HCT116 (cell line): ENCODE measurements at regions not wholly inside any gene's neighbourhood (a gene's known extent, or its start where the extent isn't known, plus 50 kb on each side); places are given as distances from the start of the nearest gene placed in this dataset.

Experiments used
- ATF3 ChIP-seq: IDR thresholded peaks from 2 replicates; pipeline ENCODE4 v1.6.1; 2012
- CTCF ChIP-seq, 3 experiments: fragments of 200-600 bp in 1 of 3; sonication (generic) in 1 of 3; IDR thresholded peaks in 2 of 3; conservative IDR thresholded peaks in 1 of 3; 2 replicates each; pipeline ENCODE4 v1.5.1; 2012 to 2017; ENCODE audit warnings: low read depth in 2 of 3, low read length in 2 of 3, antibody characterized with exemption in 1 of 3, borderline replicate concordance in 1 of 3, control low read depth in 1 of 3, mild to moderate bottlenecking in 1 of 3, mixed read lengths in 1 of 3, mixed run types in 1 of 3, moderate library complexity in 1 of 3; ENCODE audit not compliant: insufficient read depth in 1 of 3
- EZH2 ChIP-seq: fragments of 200-600 bp; sonication (generic); IDR thresholded peaks from 2 replicates; pipeline ENCODE4 v1.6.1; 2017; ENCODE audit warnings: antibody characterized with exemption, mixed run types
- EZH2phosphoT487 ChIP-seq: fragments of 200-600 bp; IDR thresholded peaks from 2 replicates; pipeline ENCODE4 v1.6.1; 2018; ENCODE audit warnings: antibody characterized with exemption, borderline replicate concordance
- POLR2A ChIP-seq: IDR thresholded peaks from 2 replicates; pipeline ENCODE4 v1.7.0; 2011; ENCODE audit warnings: borderline replicate concordance; ENCODE audit not compliant: insufficient read depth, insufficient read length; ENCODE audit errors: extremely low read depth
- POLR2AphosphoS5 ChIP-seq: IDR thresholded peaks from 2 replicates; pipeline ENCODE4 v1.6.1; 2011; ENCODE audit warnings: mild to moderate bottlenecking, low read depth, low read length, moderate library complexity
- REST ChIP-seq: IDR thresholded peaks from 2 replicates; pipeline ENCODE4 v1.6.1; 2012; ENCODE audit warnings: low read depth

- TF ChIP-seq CTCF (IDR thresholded peaks at IDR 0.05 in 2 of 3, conservative IDR thresholded peaks at IDR 0.05 in 1 of 3; ENCODE audit: borderline replicate concordance in 1 of 3, insufficient read depth in 1 of 3, low read depth in 2 of 3, low read length in 2 of 3) (no peak), REST (no peak), POLR2A (no peak), EZH2phosphoT487 (no peak), EZH2 (no peak), POLR2AphosphoS5 (no peak), ATF3 (no peak)
Measured at GRCh38 chr9:115943431-115944165, 210.0 kb upstream of the PAPPA start.
